ENCODE measurements at regions not wholly inside any gene's neighbourhood (a gene's known extent, or its start where the extent isn't known, plus 50 kb on each side); places are given as distances from the start of the nearest gene placed in this dataset.

DNA sequence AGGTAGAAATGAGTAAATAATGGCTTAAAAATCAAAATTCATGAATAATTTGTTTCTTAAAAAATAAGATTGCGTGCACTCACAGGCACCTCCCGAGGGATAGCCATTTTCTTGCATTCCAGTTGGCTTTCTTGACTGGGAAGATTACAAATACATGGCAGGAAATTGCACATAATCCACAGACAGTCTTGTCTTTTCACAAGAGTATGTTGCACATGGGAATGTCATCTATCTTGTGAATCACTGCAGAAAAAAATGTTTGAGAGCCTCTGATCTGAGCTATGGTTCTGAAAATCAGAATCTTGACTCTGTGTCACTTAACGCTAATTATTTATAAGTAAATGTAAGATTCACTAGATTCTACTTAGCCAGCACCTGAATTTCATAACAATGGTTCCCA, 74.1 kb upstream of the PRKG1 start:
- no peaks in the 10 kb centered on the region for H3K9me2 ChIP-seq (ENCODE audit: insufficient read depth)
- H3K4me1 Mint-ChIP-seq = no peaks in the 10 kb centered on the region
- no peak overlapping the region for H3K27ac ChIP-seq (ENCODE audit: low read depth)
- H3K27me3 Mint-ChIP-seq (ENCODE audit: insufficient read depth, low read depth, poor library complexity) = peaks cover 2% of the 10 kb centered on the region
- H3K27ac Mint-ChIP-seq = no peak overlapping the region
- H3K36me3 Mint-ChIP-seq (ENCODE audit: low read depth) = no peaks in the 10 kb centered on the region
- no peaks in the 10 kb centered on the region for H3K9me3 Mint-ChIP-seq
- H3K27me3 ChIP-seq (ENCODE audit: insufficient read depth) = no peaks in the 10 kb centered on the region
- no peak for DNase-seq (ENCODE audit: low spot score)
- H4K20me1 ChIP-seq (replicated peaks; ENCODE audit: insufficient read depth) = no peaks in the 10 kb centered on the region
- H3K4me3 ChIP-seq = no peak overlapping the region
- no peak for ATAC-seq
- no peaks in the 10 kb centered on the region for H3F3A ChIP-seq (replicated peaks; ENCODE audit: low read depth)
- no peaks in the 10 kb centered on the region for H3K79me2 ChIP-seq (replicated peaks; ENCODE audit: insufficient read depth)
- TF ChIP-seq ZNF114 (CRISPR knock-in tag; IDR thresholded peaks at IDR 0.05) (no peak), ZNF331 (CRISPR knock-in tag; IDR thresholded peaks at IDR 0.05; ENCODE audit: low read depth) (no peak), REST (IDR thresholded peaks at IDR 0.05; ENCODE audit: unreplicated experiment) (no peak), JUNB (IDR thresholded peaks at IDR 0.05; ENCODE audit: unreplicated experiment) (no peak), CREB1 (CRISPR knock-in tag; IDR thresholded peaks at IDR 0.05; ENCODE audit: low read depth) (no peak), EZH2phosphoT487 (IDR thresholded peaks at IDR 0.05; ENCODE audit: unreplicated experiment) (no peak), STAT1 (IDR thresholded peaks at IDR 0.05; ENCODE audit: unreplicated experiment) (no peak), EZH2 (IDR thresholded peaks at IDR 0.05; ENCODE audit: low read depth, unreplicated experiment) (no peak), ZNF462 (CRISPR knock-in tag; IDR thresholded peaks at IDR 0.05) (no peak), NANOG (IDR thresholded peaks at IDR 0.05; ENCODE audit: borderline replicate concordance) (no peak), POLR2AphosphoS5 (IDR thresholded peaks at IDR 0.05; ENCODE audit: low read depth) (no peak), CTCF (conservative IDR thresholded peaks at IDR 0.05; ENCODE audit: low read depth in 2 of 2) (no peak)
- TF ChIP-seq, protein P1, sequence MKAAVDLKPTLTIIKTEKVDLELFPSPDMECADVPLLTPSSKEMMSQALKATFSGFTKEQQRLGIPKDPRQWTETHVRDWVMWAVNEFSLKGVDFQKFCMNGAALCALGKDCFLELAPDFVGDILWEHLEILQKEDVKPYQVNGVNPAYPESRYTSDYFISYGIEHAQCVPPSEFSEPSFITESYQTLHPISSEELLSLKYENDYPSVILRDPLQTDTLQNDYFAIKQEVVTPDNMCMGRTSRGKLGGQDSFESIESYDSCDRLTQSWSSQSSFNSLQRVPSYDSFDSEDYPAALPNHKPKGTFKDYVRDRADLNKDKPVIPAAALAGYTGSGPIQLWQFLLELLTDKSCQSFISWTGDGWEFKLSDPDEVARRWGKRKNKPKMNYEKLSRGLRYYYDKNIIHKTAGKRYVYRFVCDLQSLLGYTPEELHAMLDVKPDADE (IDR thresholded peaks at IDR 0.05) = no peak
- no peak overlapping the region for H3K4me3 Mint-ChIP-seq
- no peaks in the 10 kb centered on the region for H3K4me1 ChIP-seq (ENCODE audit: insufficient read depth)
- no peak overlapping the region for H2AFZ ChIP-seq
- no peak overlapping the region for H3K4me2 ChIP-seq
- no peaks in the 10 kb centered on the region for H3K36me3 ChIP-seq (ENCODE audit: insufficient read depth)

Data from GM23338 (cell line).